ENCODE measurements at regions not wholly inside any gene's neighbourhood (a gene's known extent, or its start where the extent isn't known, plus 50 kb on each side); places are given as distances from the start of the nearest gene placed in this dataset.
A peak's percentile ranks its signal among the peaks of the same experiment; 100 is the strongest.

- H3K27me3 Mint-ChIP-seq = no peaks in the 10 kb centered on the region
- DNase-seq (ENCODE audit: low spot score in 2 of 2) = no peak
- H3K36me3 Mint-ChIP-seq = no peaks in the 10 kb centered on the region
- H3K4me1 Mint-ChIP-seq = no peaks in the 10 kb centered on the region
- H3K27ac Mint-ChIP-seq = no peak overlapping the region
- no peaks in the 10 kb centered on the region for H3K9me3 Mint-ChIP-seq
- no peak overlapping the region for H3K4me3 Mint-ChIP-seq
- no peak for ATAC-seq (ENCODE audit: low read depth)
These were observed 146.2 kb upstream of the HHIP start for GRCh38 chr4:144499777-144500176.

GRCh38 chr4:144501231-144501780 is 144.7 kb upstream of the HHIP start:
- DNase-seq (ENCODE audit: low spot score in 2 of 2) = no peak
- Mint-ChIP-seq H3K4me3 (no peak overlapping the region), H3K27me3 (no peaks in the 10 kb centered on the region), H3K9me3 (no peaks in the 10 kb centered on the region), H3K27ac (no peak overlapping the region), H3K4me1 (no peaks in the 10 kb centered on the region), H3K36me3 (no peaks in the 10 kb centered on the region)
- ATAC-seq (ENCODE audit: low read depth) = no peak

DNA sequence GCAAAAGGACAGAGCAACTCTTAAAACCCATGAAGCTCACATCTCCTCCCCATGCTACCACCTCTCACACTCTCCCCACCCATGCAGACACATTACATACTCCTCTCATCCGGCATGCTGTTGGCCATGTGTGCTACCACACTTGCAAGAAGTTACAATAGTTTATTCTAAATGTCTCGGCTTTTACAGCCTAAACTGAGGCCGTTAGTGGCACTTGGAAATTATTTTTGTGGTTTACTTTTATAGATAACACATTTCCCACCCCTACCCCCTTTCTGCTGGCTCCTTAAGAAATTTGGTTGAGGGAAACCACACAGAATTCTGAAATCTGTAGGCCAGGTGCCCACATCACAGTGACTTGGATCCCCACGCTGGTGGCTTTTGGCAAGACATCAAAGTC is 141.1 kb upstream of the HHIP start:
- Mint-ChIP-seq H3K27me3 (no peaks in the 10 kb centered on the region), H3K4me1 (no peaks in the 10 kb centered on the region), H3K36me3 (no peaks in the 10 kb centered on the region), H3K9me3 (no peaks in the 10 kb centered on the region), H3K27ac (no peak overlapping the region), H3K4me3 (no peak overlapping the region)
- no peak for ATAC-seq (ENCODE audit: low read depth)
- no peak for DNase-seq (ENCODE audit: low spot score in 2 of 2)

- Mint-ChIP-seq H3K9me3 (no peaks in the 10 kb centered on the region), H3K36me3 (no peaks in the 10 kb centered on the region), H3K27me3 (no peaks in the 10 kb centered on the region), H3K4me1 (no peaks in the 10 kb centered on the region), H3K27ac (no peak overlapping the region), H3K4me3 (no peak overlapping the region)
- no peak for ATAC-seq (ENCODE audit: low read depth)
- DNase-seq (ENCODE audit: low spot score in 2 of 2) = no peak
These were observed 138.4 kb upstream of the HHIP start for GRCh38 chr4:144507311-144508101.

DNA sequence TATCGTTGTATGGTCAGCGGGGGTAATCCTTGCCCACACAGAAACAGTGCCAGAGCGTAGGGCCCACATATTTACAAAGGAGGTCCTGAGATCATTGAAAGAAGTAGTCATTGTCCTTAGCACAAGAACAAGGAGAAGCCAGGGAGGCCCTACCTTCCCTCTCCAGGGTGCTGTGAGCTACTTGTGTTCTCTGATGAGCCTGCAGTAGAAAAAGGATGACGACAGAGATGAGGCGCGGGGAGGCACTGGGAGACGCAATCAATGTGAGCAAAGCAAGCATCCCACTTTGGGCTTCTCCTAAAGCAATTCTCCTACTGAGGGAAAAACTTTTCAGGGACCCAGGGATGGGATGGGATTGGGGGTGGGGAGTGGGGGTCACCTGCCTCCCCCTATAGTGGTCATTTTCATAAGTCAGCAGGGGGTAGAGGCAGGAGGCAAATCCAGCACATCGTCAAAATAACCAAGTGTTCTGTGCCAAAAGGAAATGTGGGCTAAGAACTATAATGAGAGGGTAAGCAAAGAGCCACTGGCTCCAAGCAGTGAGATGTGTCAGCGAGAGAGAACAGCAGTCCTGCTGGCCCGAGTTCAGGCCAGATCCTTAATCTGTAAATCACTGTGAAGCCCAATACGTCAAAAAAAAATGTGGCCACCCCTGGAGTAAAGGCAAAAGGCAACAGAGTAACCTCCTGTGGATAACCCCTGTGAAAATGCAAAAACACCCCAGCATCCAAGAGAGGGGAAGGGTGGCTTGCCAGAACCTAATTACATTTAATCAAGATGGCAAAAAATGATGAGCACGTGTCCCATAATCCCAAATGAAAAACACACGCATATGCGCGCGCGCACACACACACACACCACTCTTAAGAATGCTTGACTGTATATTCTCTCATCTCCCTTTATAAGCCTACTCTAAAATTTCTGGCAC is 136.6 kb upstream of the HHIP start:
- no peak for DNase-seq (ENCODE audit: low spot score in 2 of 2)
- Mint-ChIP-seq H3K27me3 (no peaks in the 10 kb centered on the region), H3K9me3 (no peaks in the 10 kb centered on the region), H3K4me1 (no peaks in the 10 kb centered on the region), H3K27ac (no peak overlapping the region), H3K4me3 (no peak overlapping the region), H3K36me3 (no peaks in the 10 kb centered on the region)
- no peak for ATAC-seq (ENCODE audit: low read depth)

DNA sequence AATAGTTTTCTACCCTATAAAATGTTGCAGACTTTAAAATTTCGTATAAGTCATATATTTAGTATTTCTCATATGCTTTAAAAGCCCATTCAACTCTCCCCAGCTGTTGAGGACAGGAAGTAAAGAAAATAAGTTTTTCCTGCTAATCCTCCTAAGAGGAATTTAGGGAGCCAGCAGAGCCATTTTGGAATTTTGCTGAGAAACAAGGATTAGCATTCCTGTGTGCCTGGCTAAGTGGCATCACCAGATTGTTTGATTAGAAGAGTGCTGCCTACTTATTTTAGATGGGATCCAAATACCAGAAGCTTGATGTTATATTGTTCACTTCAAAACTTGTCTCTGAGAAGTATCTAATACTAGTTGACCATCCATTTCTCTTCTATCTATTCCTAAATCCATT is 131.2 kb upstream of the HHIP start:
- no peak overlapping the region for H3K27ac Mint-ChIP-seq
- ATAC-seq (ENCODE audit: low read depth) (no peak), DNase-seq (ENCODE audit: low spot score in 2 of 2) (no peak)
- H3K27me3 Mint-ChIP-seq = no peaks in the 10 kb centered on the region
- no peaks in the 10 kb centered on the region for H3K9me3 Mint-ChIP-seq
- H3K4me3 Mint-ChIP-seq = no peak overlapping the region
- H3K4me1 Mint-ChIP-seq = no peaks in the 10 kb centered on the region
- H3K36me3 Mint-ChIP-seq = no peaks in the 10 kb centered on the region

GRCh38 chr4:144518181-144518895 is 127.6 kb upstream of the HHIP start:
- H3K4me1 Mint-ChIP-seq = no peaks in the 10 kb centered on the region
- ATAC-seq (ENCODE audit: low read depth) (no peak), DNase-seq (ENCODE audit: low spot score in 2 of 2) (no peak)
- no peak overlapping the region for H3K27ac Mint-ChIP-seq
- H3K9me3 Mint-ChIP-seq = no peaks in the 10 kb centered on the region
- no peaks in the 10 kb centered on the region for H3K27me3 Mint-ChIP-seq
- H3K36me3 Mint-ChIP-seq = no peaks in the 10 kb centered on the region
- H3K4me3 Mint-ChIP-seq = no peak overlapping the region

DNA sequence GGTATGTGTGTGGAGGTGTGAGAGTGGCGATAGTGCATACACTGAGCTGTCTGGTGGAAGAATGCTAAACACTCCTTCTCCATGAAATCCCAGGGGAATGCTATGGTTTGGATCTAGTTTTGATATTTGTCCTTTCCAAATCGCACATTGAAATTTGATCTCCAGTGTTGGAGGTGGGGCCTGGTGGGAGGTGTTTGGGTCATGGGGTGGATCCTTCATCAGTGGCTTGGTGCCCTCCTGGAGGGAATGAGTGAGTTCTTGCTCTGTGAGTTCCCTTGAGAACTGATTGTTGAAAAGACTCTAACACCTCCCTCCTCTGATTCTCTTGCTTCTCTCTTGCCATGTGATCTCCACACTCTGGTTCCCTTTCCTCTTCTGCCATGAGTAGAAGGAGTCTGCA is 114.1 kb upstream of the HHIP start:
- Mint-ChIP-seq H3K27me3 (no peaks in the 10 kb centered on the region), H3K27ac (no peak overlapping the region), H3K9me3 (no peaks in the 10 kb centered on the region), H3K4me1 (no peaks in the 10 kb centered on the region), H3K36me3 (no peaks in the 10 kb centered on the region), H3K4me3 (no peak overlapping the region)
- ATAC-seq (ENCODE audit: low read depth) = no peak
- no peak for DNase-seq (ENCODE audit: low spot score in 2 of 2)

DNA sequence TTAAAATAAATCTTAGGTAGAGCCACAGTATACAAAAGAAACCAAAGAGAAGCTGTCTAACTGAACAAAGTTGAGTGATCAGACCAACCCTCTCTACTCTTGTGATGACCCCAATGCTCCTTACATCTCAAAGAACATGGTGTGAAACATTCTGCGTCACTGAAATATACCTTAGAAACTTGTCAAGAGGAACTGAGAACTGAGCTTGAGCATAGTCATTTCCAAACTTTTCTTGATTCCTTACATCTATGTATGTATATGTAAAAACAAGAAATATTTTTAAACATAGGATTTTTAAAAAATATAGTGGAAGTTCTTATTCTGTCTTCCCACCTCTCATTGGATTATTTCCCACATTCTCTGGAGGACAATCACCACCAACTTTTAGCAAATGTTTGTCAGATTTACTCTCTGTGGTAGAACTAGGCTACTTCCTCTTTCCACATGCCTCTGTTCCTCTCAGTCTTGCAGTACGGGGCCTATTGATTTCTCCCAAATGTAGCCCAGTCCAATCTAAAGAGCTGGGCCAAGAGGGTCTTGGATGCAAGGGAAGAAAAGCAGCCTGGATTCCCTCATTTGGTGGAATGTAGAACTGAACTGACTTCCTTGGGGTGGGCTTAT is 98.2 kb upstream of the HHIP start:
- no peaks in the 10 kb centered on the region for H3K27me3 Mint-ChIP-seq
- H3K4me1 Mint-ChIP-seq = no peaks in the 10 kb centered on the region
- DNase-seq (ENCODE audit: low spot score in 2 of 2) (no peak), ATAC-seq (ENCODE audit: low read depth) (peak; percentile 51)
- H3K27ac Mint-ChIP-seq = no peak overlapping the region
- H3K4me3 Mint-ChIP-seq = no peak overlapping the region
- peaks cover 2% of the 10 kb centered on the region for H3K9me3 Mint-ChIP-seq
- no peaks in the 10 kb centered on the region for H3K36me3 Mint-ChIP-seq

DNA sequence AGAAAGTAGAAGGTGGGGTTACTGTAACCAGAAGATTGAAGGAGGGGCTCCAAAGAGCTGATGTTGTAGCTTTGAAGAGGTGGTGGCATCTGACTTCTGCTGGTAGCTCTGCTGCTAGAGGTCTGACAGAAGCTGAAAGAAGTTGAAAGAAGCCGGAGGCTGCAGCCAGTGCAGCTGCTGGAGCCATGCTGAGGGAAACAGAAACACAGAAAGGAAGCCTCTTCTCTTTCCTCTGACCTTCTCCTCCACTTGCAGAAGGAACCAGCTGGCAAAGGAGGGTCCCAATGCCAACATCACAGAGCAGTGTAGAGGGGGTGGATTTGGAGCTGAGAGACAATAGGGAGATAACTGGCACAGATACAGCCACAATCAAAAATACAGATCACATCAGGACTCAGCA is 89.3 kb upstream of the HHIP start:
- DNase-seq (ENCODE audit: low spot score in 2 of 2) (no peak), ATAC-seq (ENCODE audit: low read depth) (no peak)
- H3K27me3 Mint-ChIP-seq = no peaks in the 10 kb centered on the region
- no peaks in the 10 kb centered on the region for H3K9me3 Mint-ChIP-seq
- no peak overlapping the region for H3K27ac Mint-ChIP-seq
- H3K36me3 Mint-ChIP-seq = no peaks in the 10 kb centered on the region
- no peaks in the 10 kb centered on the region for H3K4me1 Mint-ChIP-seq
- no peak overlapping the region for H3K4me3 Mint-ChIP-seq

- DNase-seq (ENCODE audit: low spot score in 2 of 2) (no peak), ATAC-seq (ENCODE audit: low read depth) (no peak)
- Mint-ChIP-seq H3K4me3 (no peak overlapping the region), H3K4me1 (no peaks in the 10 kb centered on the region), H3K27me3 (no peaks in the 10 kb centered on the region), H3K9me3 (no peaks in the 10 kb centered on the region), H3K36me3 (no peaks in the 10 kb centered on the region), H3K27ac (no peak overlapping the region)
These were observed 88.6 kb upstream of the HHIP start for GRCh38 chr4:144557404-144557803.

GRCh38 chr4:144562019-144562705 is 83.8 kb upstream of the HHIP start:
- no peak for ATAC-seq (ENCODE audit: low read depth)
- Mint-ChIP-seq H3K9me3 (no peaks in the 10 kb centered on the region), H3K4me3 (no peak overlapping the region)

DNA sequence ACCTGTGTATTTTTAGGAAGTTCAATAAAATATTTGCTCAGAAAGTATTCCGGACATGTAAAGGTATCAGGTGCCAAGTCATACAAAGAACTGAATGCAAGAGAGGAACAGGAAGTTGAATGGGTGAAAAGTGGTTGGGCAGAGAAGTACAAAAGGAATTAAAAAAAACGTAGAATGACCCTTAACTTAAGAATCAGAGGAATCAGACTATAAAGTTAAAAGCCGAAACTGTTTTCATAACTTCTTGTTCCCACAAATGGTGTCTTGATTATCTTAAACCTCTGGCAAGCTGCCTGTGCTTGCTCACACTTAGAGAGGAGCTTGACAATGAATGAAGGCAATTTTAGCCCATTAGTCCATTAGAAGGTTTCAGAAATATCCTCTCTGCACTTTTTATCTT is 81.6 kb upstream of the HHIP start:
- Mint-ChIP-seq H3K4me1 (no peaks in the 10 kb centered on the region), H3K9me3 (no peaks in the 10 kb centered on the region), H3K4me3 (no peak overlapping the region), H3K36me3 (no peaks in the 10 kb centered on the region), H3K27ac (no peak overlapping the region), H3K27me3 (no peaks in the 10 kb centered on the region)
- no peak for ATAC-seq (ENCODE audit: low read depth)
- DNase-seq (ENCODE audit: low spot score in 2 of 2) = no peak

More at GRCh38 chr4:144562019-144562705, 83.8 kb upstream of the HHIP start:
- no peak for DNase-seq (ENCODE audit: low spot score in 2 of 2)
- Mint-ChIP-seq H3K4me1 (no peaks in the 10 kb centered on the region), H3K27me3 (no peaks in the 10 kb centered on the region), H3K36me3 (no peaks in the 10 kb centered on the region), H3K27ac (no peak overlapping the region)
